SJCRH30 (cell line): ENCODE measurements at regions not wholly inside any gene's neighbourhood (a gene's known extent, or its start where the extent isn't known, plus 50 kb on each side); places are given as distances from the start of the nearest gene placed in this dataset.

ENCODE experiments used
- DNase-seq, 2 experiments: peaks; one replicate each; pipeline ENCODE4 v3.0.0-alpha.2; 2015 to 2020
- H3K27ac ChIP-seq: fragments of 250-450 bp; sonication (Bioruptor Pico); 2 replicates; pipeline ENCODE4 v1.5.1; 2020; ENCODE audit warnings: mild to moderate bottlenecking, moderate library complexity
- H3K27me3 ChIP-seq: fragments of 250-450 bp; sonication (Bioruptor Pico); 2 replicates; pipeline ENCODE4 v1.5.1; 2020; ENCODE audit warnings: mild to moderate bottlenecking, moderate library complexity
- H3K36me3 ChIP-seq: fragments of 250-450 bp; sonication (Bioruptor Pico); 2 replicates; pipeline ENCODE4 v1.5.1; 2020; ENCODE audit warnings: mild to moderate bottlenecking, moderate library complexity
- H3K4me1 ChIP-seq: fragments of 250-450 bp; sonication (Bioruptor Pico); 2 replicates; pipeline ENCODE4 v1.5.1; 2020; ENCODE audit warnings: mild to moderate bottlenecking, moderate library complexity
- H3K4me3 ChIP-seq: fragments of 250-450 bp; sonication (Bioruptor Pico); 2 replicates; pipeline ENCODE4 v1.5.1; 2020; ENCODE audit warnings: mild to moderate bottlenecking, moderate library complexity
- H3K9me3 ChIP-seq: fragments of 250-450 bp; sonication (Bioruptor Pico); replicated peaks from 2 replicates; pipeline ENCODE4 v1.5.1; 2020; ENCODE audit warnings: mild to moderate bottlenecking, moderate library complexity

GRCh38 chr10:21159669-21160068 is 262.6 kb upstream of the NEBL start:
- Histone ChIP-seq H3K4me1 (no peaks in the 10 kb centered on the region), H3K4me3 (no peak overlapping the region), H3K9me3 (no peaks in the 10 kb centered on the region), H3K27me3 (no peaks in the 10 kb centered on the region), H3K27ac (no peak overlapping the region), H3K36me3 (no peaks in the 10 kb centered on the region)
- DNase-seq = no peak

GRCh38 chr10:21158301-21158700 is 261.2 kb upstream of the NEBL start:
- Histone ChIP-seq H3K4me1 (no peaks in the 10 kb centered on the region), H3K27ac (no peak overlapping the region)
- DNase-seq = no peak

DNA sequence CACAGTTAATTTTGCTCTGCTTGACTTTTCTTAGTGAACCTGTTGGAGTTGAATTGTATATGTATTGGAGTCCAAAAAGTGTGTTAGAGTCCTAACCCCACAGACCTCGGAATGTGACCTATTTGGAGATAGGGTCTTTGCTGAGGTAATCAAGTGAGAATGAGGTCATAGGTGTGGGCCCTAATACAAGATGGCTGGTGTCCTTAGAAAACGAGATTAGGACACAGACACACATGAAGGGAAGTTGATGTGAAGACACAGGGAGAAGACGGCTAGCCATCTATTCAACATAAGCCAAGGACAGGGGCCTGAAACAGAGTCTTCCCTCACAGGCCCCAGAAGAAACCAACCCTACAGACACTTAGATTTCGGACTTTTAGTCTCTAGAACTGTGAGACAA is 260.6 kb upstream of the NEBL start:
- H3K9me3 ChIP-seq = no peaks in the 10 kb centered on the region
- H3K4me3 ChIP-seq = no peak overlapping the region
- DNase-seq = no peak
- H3K27ac ChIP-seq = no peak overlapping the region
- no peaks in the 10 kb centered on the region for H3K4me1 ChIP-seq
- no peaks in the 10 kb centered on the region for H3K27me3 ChIP-seq
- H3K36me3 ChIP-seq = no peaks in the 10 kb centered on the region

More at GRCh38 chr10:21158301-21158700, 261.2 kb upstream of the NEBL start:
- H3K9me3 ChIP-seq = no peaks in the 10 kb centered on the region
- no peaks in the 10 kb centered on the region for H3K36me3 ChIP-seq
- H3K4me3 ChIP-seq = no peak overlapping the region
- no peaks in the 10 kb centered on the region for H3K27me3 ChIP-seq

- no peak for DNase-seq
- Histone ChIP-seq H3K9me3 (no peaks in the 10 kb centered on the region), H3K4me3 (no peak overlapping the region), H3K36me3 (no peaks in the 10 kb centered on the region), H3K4me1 (no peaks in the 10 kb centered on the region), H3K27ac (no peak overlapping the region), H3K27me3 (no peaks in the 10 kb centered on the region)
Observed at GRCh38 chr10:21150166-21150565, 253.1 kb upstream of the NEBL start.

DNA sequence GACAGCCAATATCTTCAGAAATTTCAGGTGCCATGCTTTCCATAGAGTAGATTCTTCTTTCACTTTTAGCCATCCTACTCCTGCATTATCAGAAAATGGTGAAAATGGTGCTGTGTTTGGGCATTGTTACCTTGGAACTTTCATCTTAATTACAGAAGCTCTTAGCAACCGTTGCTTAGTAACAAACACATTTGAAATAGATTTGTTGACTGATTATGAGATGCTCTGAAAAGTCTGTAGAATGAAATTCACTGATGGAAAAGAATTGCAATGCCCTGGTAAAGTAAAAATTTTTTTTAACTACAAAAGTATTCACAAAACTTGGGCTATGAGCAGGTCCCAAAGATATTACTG is 249.3 kb upstream of the NEBL start:
- Histone ChIP-seq H3K4me3 (no peak overlapping the region), H3K4me1 (no peaks in the 10 kb centered on the region), H3K36me3 (no peaks in the 10 kb centered on the region), H3K9me3 (no peaks in the 10 kb centered on the region), H3K27ac (no peak overlapping the region), H3K27me3 (no peaks in the 10 kb centered on the region)
- DNase-seq = no peak

DNA sequence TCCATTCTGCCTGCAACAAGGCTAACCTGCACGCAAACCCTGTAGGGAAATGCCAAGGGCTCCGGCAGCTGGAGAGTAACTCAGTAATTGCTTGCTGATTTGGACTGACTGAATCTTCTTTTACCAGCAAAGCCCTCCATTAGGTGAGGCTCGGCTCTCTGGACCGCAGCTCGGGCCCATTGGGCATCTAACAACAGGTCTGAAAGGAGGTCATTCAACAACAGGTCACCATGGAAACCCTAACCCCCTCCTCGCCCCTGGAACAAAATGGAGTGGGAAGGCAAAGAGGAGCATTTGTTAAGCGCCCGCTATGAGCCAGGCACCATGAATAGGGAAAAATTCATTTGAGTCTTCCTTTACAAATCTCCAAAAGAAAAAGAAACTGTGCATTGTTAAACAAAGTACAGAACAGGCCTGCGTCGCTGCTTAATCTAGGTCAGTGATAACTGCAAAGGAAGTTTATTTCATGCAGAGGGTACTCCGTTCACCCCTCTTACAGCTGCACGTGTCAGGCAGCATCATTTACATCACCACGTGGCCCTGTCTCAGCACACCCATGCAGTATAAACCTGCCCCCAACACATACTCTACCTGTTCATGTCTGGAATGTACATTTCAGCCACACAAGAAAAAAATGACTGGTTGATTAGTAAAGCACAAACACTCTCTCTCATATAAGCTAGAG is 248.8 kb upstream of the NEBL start:
- Histone ChIP-seq H3K27me3 (no peaks in the 10 kb centered on the region), H3K4me1 (no peaks in the 10 kb centered on the region)
- no peak for DNase-seq

GRCh38 chr10:21144047-21144446 is 246.9 kb upstream of the NEBL start:
- Histone ChIP-seq H3K9me3 (no peaks in the 10 kb centered on the region), H3K27me3 (no peaks in the 10 kb centered on the region), H3K4me3 (no peak overlapping the region), H3K36me3 (no peaks in the 10 kb centered on the region), H3K27ac (no peak overlapping the region), H3K4me1 (no peaks in the 10 kb centered on the region)
- no peak for DNase-seq

More for the DNA sequence above, 248.8 kb upstream of the NEBL start:
- Histone ChIP-seq H3K9me3 (no peaks in the 10 kb centered on the region), H3K36me3 (no peaks in the 10 kb centered on the region), H3K27ac (no peak overlapping the region), H3K4me3 (no peak overlapping the region)

GRCh38 chr10:21141946-21142492 is 244.9 kb upstream of the NEBL start:
- Histone ChIP-seq H3K36me3 (no peaks in the 10 kb centered on the region), H3K9me3 (no peaks in the 10 kb centered on the region), H3K27me3 (no peaks in the 10 kb centered on the region), H3K4me3 (no peak overlapping the region), H3K4me1 (no peaks in the 10 kb centered on the region), H3K27ac (no peak overlapping the region)
- DNase-seq = peak in 1 of 2 experiments; percentile 2

DNA sequence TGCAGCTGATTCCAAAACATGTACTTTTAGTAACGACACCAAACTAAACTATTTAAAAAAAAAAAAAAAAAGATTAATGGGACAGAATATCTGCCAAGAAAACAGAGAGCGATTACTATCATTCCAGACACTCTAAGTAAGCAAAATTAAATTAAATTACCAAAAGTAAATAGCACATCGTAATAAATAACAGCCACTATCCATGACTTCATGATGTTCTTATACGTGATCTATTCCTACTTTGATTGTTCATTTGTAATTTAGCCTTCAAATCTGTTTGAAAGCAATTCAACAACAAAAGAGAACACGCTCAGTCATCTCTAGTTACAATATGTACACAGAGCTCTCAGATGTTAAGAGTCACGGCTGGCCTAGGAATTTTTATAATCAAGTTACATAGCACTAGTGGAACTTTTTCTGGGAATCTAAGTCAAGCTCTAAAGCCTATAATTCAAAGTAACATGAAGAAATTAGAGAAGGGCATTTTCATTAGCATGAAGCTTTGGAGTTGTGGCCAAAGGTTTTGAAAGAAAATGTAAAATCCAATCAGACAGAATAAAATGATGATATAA is 241.7 kb upstream of the NEBL start:
- H3K27me3 ChIP-seq = no peaks in the 10 kb centered on the region
- DNase-seq = no peak
- no peaks in the 10 kb centered on the region for H3K4me1 ChIP-seq
- no peak overlapping the region for H3K27ac ChIP-seq
- H3K36me3 ChIP-seq = no peaks in the 10 kb centered on the region
- no peak overlapping the region for H3K4me3 ChIP-seq
- no peaks in the 10 kb centered on the region for H3K9me3 ChIP-seq

- no peak overlapping the region for H3K4me3 ChIP-seq
- no peak for DNase-seq
- H3K9me3 ChIP-seq = no peaks in the 10 kb centered on the region
- H3K4me1 ChIP-seq = no peaks in the 10 kb centered on the region
- no peaks in the 10 kb centered on the region for H3K27me3 ChIP-seq
- no peak overlapping the region for H3K27ac ChIP-seq
- H3K36me3 ChIP-seq = no peaks in the 10 kb centered on the region
Observed at GRCh38 chr10:21135023-21135931, 238.2 kb upstream of the NEBL start.

- Histone ChIP-seq H3K4me1 (no peaks in the 10 kb centered on the region), H3K9me3 (no peaks in the 10 kb centered on the region), H3K27ac (no peak overlapping the region), H3K36me3 (no peaks in the 10 kb centered on the region), H3K4me3 (no peak overlapping the region), H3K27me3 (no peaks in the 10 kb centered on the region)
- DNase-seq = no peak
Observed at GRCh38 chr10:21134645-21135022, 237.5 kb upstream of the NEBL start.

GRCh38 chr10:21130683-21131442 is 233.8 kb upstream of the NEBL start:
- Histone ChIP-seq H3K9me3 (no peaks in the 10 kb centered on the region), H3K27me3 (no peaks in the 10 kb centered on the region), H3K27ac (no peak overlapping the region), H3K36me3 (no peaks in the 10 kb centered on the region), H3K4me1 (no peaks in the 10 kb centered on the region), H3K4me3 (no peak overlapping the region)
- DNase-seq = no peak

DNA sequence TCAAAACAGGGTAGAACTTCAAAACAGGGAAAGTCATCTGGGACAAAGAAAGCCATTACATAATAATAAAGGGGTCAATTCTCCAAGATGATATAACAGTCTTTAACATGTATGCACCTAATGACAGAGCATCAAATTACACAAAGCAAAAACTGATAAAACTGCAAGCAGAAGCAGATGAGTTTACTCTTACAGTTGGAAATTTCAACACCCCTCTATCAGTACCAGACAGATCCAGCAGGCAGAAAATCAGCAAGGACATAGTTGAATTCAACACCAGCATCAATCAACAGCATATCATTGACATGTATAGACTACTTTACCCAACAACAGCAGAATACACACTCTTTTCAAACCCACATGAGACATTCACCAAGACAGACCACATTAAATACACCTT is 233.0 kb upstream of the NEBL start:
- no peaks in the 10 kb centered on the region for H3K4me1 ChIP-seq
- no peak overlapping the region for H3K4me3 ChIP-seq
- H3K27ac ChIP-seq = no peak overlapping the region
- H3K9me3 ChIP-seq = no peaks in the 10 kb centered on the region
- no peaks in the 10 kb centered on the region for H3K27me3 ChIP-seq
- no peaks in the 10 kb centered on the region for H3K36me3 ChIP-seq
- DNase-seq = no peak

- no peaks in the 10 kb centered on the region for H3K9me3 ChIP-seq
- H3K27ac ChIP-seq = no peak overlapping the region
- peak; percentile 9 to 25 for DNase-seq
- no peaks in the 10 kb centered on the region for H3K36me3 ChIP-seq
- H3K4me1 ChIP-seq = no peaks in the 10 kb centered on the region
- H3K4me3 ChIP-seq = no peak overlapping the region
- H3K27me3 ChIP-seq = no peaks in the 10 kb centered on the region
Observed at GRCh38 chr10:21125471-21126228, 228.5 kb upstream of the NEBL start.
